Loucy (cell line): ENCODE measurements at regions not wholly inside any gene's neighbourhood (a gene's known extent, or its start where the extent isn't known, plus 50 kb on each side); places are given as distances from the start of the nearest gene placed in this dataset.

Source experiments
- EZH2phosphoT487 ChIP-seq: fragments of 200-600 bp; IDR thresholded peaks from 2 replicates; pipeline ENCODE4 v1.6.1; 2018; ENCODE audit warnings: antibody characterized with exemption, mild to moderate bottlenecking, moderate library complexity, borderline replicate concordance
- TF ChIP-seq, protein P1 (sequence below): fragments of 200-600 bp; sonication (generic); conservative IDR thresholded peaks from 2 replicates; pipeline ENCODE4 v1.5.1; 2014; ENCODE audit warnings: mild to moderate bottlenecking, antibody characterized with exemption, low read length

DNA sequence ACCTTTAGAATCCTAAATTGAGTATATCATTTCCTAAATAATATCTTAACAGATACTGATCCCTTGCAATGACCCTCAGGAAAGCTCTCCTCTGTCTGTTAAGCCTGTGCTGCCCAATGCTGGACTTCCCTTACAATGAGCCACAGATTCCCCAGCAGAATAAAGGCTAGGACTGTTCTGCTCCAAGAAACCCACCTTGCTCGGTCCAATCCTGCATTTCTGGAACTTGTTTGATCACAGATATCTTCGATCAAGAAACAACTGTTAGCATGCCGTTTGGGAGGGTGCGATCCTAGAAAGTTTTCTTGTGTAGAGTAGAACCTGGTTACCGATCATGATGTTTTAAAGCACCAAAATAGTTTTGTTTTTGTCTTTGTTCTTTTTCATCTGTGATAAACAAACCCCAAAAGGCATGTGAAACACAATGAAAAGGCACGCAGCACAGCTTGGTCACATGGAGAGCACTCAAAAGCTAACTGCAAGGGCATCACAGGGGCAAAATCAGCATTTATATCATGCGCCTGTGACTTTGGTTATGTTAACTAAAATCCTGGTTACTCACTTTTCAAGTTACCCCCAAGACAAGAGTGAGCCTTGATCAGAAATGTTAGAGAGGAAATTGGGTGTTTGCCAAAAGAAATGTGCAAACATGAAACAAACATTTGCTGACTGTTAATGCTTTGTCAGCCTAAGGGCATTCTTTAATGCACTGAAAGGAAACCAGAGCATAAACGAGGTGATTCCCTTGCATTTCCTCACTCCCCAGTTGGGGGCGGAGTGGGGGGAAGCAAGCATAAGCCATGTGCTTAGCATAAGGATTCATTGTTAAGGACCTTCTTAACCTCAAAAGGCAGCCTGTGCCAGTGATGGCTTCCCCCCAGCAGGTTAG is 61.9 kb upstream of the ADAMTS16 start:
- TF ChIP-seq EZH2phosphoT487 = no peak
- TF ChIP-seq, protein P1, sequence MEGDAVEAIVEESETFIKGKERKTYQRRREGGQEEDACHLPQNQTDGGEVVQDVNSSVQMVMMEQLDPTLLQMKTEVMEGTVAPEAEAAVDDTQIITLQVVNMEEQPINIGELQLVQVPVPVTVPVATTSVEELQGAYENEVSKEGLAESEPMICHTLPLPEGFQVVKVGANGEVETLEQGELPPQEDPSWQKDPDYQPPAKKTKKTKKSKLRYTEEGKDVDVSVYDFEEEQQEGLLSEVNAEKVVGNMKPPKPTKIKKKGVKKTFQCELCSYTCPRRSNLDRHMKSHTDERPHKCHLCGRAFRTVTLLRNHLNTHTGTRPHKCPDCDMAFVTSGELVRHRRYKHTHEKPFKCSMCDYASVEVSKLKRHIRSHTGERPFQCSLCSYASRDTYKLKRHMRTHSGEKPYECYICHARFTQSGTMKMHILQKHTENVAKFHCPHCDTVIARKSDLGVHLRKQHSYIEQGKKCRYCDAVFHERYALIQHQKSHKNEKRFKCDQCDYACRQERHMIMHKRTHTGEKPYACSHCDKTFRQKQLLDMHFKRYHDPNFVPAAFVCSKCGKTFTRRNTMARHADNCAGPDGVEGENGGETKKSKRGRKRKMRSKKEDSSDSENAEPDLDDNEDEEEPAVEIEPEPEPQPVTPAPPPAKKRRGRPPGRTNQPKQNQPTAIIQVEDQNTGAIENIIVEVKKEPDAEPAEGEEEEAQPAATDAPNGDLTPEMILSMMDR = no peak
